ENCODE measurements at regions not wholly inside any gene's neighbourhood (a gene's known extent, or its start where the extent isn't known, plus 50 kb on each side); places are given as distances from the start of the nearest gene placed in this dataset.

- no peak for TF ChIP-seq CTCF (IDR thresholded peaks at IDR 0.05)
- TF ChIP-seq EZH2 (IDR thresholded peaks at IDR 0.05): no peak
Measured at GRCh38 chr7:121624958-121625357, 228.8 kb upstream of the FAM3C start.

All from neural progenitor cell (in vitro differentiated cells).